NCI-H2171 treated with DMSO at 0.1 percent for 48 hours (cell line): ENCODE measurements at regions not wholly inside any gene's neighbourhood (a gene's known extent, or its start where the extent isn't known, plus 50 kb on each side); places are given as distances from the start of the nearest gene placed in this dataset.

Experiments used
- DNase-seq: peaks from one replicate; lab custom pipeline; 2025; lab: John Stamatoyannopoulos, UW

- DNase-seq: no peak
These were observed 313.8 kb upstream of the SHH start for GRCh38 chr7:156125841-156126730.

DNA sequence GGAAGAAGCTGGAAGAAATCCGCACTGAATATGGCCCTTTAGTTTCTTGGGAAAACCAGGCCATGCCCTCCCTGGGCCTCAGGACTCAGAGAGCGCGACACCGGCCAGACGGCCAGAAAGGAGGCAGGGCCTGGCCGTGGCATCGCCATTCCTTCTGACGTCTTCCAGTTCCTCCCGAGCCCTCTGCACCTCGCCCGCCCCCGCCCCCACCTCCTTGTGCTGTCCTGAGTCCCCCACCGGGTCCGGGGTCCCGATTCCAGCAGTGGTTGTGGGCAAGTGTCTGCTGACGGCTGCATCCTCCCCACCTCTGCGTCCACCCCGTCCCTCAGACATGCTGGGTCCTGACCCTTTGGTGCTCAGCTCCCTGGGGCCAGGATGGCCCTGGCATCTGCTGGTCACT lies 312.1 kb upstream of the SHH start:
- no peak for DNase-seq

DNA sequence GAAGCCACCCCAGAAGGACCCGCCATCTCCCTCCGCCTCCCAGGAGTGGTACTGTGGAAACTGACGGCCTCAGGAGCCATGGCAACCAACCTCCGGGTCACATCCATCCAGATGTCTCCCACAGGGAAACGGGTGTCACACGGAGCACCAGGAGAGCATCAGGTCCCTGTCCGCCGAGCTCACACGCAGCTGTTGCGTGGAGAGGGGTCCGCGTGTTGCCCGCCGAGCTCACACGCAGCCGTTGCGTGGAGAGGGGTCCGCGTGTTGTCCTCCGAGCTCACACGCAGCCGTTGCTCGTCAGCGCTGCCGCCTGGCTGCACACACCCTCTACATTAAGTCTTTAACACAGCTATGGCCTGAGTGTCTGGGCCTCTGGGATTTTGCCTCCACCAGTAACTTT lies 311.1 kb upstream of the SHH start:
- no peak for DNase-seq

DNA sequence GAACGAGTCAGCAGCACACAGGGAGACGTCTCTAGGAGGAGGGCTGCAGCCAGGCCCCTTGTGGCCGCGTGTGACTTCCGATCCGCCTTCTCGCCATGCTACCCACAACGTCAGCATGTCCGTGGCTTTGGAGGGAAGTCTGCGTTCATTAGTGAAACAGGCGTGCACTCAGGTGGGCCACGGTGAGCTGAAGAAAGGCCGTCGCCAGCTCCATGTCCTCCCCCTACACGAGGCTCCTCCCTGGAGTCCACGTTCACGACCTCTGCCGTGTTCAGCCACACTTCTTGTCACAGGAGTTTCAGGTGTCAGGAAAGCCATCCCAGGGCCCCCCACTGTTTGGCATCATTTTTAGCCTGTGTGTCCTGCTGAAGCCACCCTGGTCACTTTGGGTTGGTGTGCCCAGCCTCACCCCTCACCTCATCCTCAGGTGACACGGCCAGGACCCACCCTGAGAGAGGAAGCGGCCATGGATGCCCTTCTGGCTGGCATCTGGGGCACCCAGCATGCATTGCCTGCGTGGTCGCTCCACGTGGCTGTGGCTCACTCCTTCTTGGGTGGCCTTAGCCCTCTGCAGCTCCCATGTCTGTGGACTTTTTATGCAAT lies 310.6 kb upstream of the SHH start:
- DNase-seq: no peak

DNA sequence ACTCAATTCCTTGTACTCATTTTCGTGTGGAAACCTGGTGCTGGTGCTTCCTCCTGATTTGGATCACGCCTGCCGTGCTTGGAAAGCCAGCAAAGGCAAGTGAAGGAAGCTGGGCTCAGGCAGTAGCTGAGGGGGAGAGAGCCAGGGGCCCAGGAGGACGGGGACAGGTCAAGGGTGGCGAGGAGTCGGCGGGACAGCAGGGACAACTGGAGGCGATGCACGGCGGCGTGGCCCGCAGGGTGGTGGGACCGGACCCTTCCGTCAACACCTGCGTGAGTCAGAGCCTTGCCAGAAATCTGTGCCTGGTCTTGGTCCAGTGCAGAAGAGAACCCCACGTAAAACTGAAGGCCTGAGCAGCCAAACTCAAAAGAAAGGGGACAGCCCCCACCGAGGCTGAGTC lies 309.7 kb upstream of the SHH start:
- no peak for DNase-seq

- DNase-seq: no peak
These were observed 309.2 kb upstream of the SHH start for GRCh38 chr7:156121434-156121833.

DNA sequence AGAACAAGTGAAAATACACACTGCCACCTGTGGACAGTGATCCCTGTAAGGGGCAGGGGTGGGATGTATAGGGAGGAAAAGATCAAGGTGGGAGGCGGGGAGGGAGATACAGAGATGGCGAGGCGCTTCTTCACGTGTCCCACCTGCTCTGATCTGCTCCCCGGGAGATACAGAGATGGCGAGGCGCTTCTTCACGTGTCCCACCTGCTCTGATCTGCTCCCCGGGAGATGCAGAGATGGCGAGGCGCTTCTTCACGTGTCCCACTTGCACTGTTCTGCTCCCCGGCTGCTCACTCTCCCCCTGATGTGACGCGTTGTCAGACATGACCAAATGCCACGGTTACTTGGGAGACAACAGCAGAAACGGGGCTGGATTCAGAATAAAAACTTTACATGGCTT lies 308.3 kb upstream of the SHH start:
- no peak for DNase-seq

GRCh38 chr7:156119771-156120170 lies 307.5 kb upstream of the SHH start:
- no peak for DNase-seq

GRCh38 chr7:156118248-156118645 lies 306.0 kb upstream of the SHH start:
- no peak for DNase-seq

DNA sequence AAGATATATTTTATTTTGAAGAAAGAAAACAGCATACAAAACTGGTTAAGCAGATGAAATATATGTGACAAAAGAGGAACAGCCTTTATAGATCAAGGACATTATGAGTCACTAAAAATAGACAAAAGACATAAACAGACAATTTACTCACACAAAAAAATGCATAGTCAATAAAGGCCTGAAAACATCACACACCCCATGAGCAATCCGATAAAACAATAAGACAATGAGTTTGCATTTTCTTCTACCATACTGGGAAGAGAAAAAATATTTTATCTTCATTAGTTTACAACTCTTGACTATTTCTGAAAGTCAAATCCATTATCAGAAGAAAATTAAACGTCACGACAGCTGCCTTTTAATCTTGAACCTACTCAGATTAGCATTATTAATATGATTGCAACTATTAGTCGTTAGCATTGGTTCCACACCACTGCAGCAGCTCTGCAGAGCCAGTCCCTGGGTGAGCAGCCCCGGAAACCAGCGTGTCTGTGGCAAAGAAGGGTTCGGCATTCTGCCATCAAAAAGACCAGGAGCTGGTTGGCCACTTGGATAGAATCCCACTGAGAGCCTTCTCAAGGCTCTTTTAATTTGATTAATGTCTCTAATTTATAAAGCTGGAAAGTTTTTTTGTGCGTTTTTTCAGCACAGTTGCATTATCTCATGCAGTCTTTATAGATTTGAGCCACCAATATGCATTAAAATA lies 305.4 kb upstream of the SHH start:
- DNase-seq: no peak

GRCh38 chr7:156116514-156117215 lies 304.4 kb upstream of the SHH start:
- no peak for DNase-seq

DNA sequence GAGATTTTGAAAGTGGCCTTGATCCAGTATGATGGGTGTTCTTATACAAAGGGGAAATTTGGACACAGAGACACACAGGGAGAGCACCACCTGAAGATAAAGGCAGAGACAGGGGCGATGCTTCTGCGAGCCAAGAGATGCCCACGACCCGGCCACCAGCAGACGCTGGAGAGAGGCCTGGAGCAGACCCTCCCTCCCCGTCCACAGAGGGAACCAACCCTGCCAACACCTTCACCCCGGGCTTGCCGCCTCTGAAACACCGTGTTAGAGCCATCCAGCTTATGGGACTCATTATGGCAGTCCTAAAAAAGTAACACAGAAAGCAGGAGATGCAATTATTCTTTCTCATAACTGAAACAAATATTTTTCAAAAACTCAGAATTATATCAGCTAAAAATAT lies 303.3 kb upstream of the SHH start:
- no peak for DNase-seq

GRCh38 chr7:156113731-156114130 lies 301.5 kb upstream of the SHH start:
- DNase-seq: no peak

DNA sequence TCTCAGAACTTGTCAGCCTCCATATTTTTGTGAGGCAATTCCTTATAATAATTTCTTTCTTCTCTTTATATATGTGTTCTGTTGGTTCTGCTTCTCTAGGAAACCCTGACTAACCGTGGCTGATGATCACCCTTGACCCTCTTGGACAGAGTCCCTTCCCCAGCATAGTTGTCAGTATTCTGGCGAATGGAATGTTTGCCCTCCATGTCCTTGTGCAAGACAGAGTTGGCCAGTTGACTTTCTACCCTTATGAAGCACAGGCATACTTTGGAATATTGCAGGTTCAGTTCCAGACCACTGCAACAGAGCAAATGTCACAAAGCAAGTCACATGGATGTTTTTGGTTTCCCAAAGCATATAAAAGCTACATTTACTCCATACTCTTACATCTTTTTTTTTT lies 297.7 kb upstream of the SHH start:
- DNase-seq: no peak

- DNase-seq: no peak
These were observed 296.8 kb upstream of the SHH start for GRCh38 chr7:156109076-156109475.

DNA sequence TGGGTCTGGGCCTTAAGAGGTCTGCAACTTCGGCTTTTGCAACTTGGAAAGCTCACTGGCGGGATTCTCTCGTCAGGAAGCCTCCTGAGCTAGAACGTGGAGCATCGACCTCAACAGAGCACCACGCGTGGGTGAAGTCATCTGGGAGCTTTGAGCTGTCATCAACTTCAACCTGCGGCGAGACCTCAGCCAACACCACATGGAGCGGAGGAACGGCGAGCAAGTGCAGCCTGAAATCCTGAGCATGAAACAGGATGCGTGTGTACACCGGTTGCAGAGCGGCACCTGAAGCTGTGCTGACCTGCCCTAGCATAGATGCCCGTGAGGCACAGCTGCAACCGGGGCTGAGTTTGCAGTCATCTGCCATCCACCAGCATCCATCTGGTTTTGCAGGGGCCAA lies 295.7 kb upstream of the SHH start:
- no peak for DNase-seq

- no peak for DNase-seq
These were observed 293.8 kb upstream of the SHH start for GRCh38 chr7:156106107-156106426.

DNA sequence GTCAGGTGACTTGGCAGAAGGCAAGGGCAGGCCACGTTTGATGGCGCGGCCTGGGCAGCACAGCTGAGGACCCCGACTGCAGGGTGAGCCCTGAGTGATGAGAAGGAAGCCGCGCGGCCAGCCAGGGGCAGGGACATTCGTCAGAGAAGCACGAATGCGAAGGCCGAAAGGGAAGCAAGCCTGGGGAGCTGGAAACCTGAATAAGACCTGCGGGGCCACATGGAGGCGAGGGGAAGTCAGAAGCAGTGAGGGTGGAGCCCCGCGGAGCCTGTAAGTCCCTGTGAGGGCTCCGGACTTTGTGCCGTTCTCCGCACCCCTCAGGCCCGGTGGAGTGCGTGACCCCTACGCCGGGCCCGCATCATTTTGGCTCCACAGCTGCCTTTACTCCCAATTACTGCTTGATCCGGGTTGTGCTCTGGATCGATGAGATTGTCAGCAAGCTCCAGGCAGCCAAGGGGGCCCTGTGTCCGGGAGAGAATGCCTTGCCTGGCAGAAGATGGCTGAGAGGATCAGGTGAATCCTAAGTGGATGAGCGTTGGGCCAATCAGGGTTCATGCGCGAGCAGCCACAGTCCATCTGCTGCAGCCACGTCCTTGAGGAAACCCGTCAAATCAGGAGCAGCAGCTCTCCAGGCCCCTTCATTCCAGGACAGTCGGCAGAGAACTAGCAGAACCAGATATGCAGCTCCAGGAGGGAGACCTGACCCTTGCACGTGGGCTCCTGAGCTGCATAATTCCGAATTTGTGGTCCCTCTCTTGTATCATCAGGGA lies 293.3 kb upstream of the SHH start:
- DNase-seq: no peak

GRCh38 chr7:156104501-156105336 lies 292.5 kb upstream of the SHH start:
- DNase-seq: no peak

DNA sequence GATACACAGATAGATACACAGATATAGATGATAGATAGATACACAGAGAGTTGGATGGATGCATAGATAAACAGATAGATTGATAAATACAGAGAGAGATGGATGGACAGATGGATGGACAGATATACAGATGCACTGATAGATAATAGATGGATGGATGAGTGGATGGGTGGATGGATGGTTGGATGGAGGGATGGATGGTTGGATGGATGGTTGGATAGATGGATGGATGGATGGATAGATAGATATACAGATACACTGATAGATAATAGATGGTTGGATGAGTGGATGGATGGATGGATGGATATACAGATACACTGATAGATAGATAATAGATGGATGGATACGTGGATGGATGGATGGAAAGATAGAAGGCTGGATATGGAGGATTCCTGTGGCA lies 290.0 kb upstream of the SHH start:
- no peak for DNase-seq

DNA sequence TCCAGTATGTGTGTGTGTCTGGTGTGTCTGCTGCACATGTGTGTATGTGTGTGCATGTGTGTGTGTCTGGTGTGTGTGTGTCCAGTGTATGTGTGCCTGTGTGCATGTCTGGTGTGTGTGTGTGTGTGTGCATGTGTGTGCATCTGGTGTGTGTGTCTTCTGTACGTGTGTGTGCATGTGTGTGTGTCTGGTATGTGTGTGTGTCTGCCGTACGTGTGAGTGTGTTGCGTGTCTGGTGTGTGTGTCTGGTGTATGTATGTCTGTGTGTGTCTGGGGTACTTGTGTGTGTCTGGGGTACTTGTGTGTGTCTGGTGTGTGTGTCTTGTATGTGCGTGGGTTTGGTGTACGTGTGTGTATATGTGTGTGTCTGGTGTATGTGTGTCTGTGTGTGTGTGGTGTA lies 289.1 kb upstream of the SHH start:
- DNase-seq: no peak
